H1 (cell line): ENCODE measurements at regions not wholly inside any gene's neighbourhood (a gene's known extent, or its start where the extent isn't known, plus 50 kb on each side); places are given as distances from the start of the nearest gene placed in this dataset.

ENCODE experiments used
- ASH2L ChIP-seq: fragments of 200-600, 300-600 bp; sonication (generic); IDR thresholded peaks from one replicate; pipeline ENCODE4 v1.7.1; 2017; ENCODE audit warnings: low read length
- CEBPB ChIP-seq: IDR thresholded peaks from 2 replicates; pipeline ENCODE4 v1.6.1; 2012; ENCODE audit warnings: low read depth, low read length
- CTCF ChIP-seq, 3 experiments: IDR thresholded peaks; 1 replicate in 2 of 3; 2 replicates in 1 of 3; pipeline versions ENCODE4 v1.5.1 to v1.6.1; 2011; ENCODE audit warnings: low read length in 3 of 3, mild to moderate bottlenecking in 3 of 3, inconsistent platforms in 2 of 3, low read depth in 1 of 3, moderate library complexity in 1 of 3; ENCODE audit not compliant: insufficient read depth in 1 of 3; ENCODE audit errors: control extremely low read depth in 1 of 3
- EZH2 ChIP-seq: fragments of 200-600 bp; sonication (generic); IDR thresholded peaks from 2 replicates; pipeline ENCODE4 v1.7.1; 2012; ENCODE audit warnings: low read depth, mild to moderate bottlenecking, moderate library complexity, low read length, inconsistent platforms; ENCODE audit not compliant: severe bottlenecking
- JUND ChIP-seq: IDR thresholded peaks from 2 replicates; pipeline ENCODE4 v1.6.1; 2011; ENCODE audit warnings: mild to moderate bottlenecking, improper control_type of control experiment, low read length
- SIX5 ChIP-seq: IDR thresholded peaks from 2 replicates; pipeline ENCODE4 v1.6.1; 2011; ENCODE audit warnings: mild to moderate bottlenecking, low read depth, low read length
- TEAD4 ChIP-seq: IDR thresholded peaks from 2 replicates; pipeline ENCODE4 v1.6.1; 2012; ENCODE audit warnings: low read depth, low read length, inconsistent platforms, mixed read lengths
- ZNF274 ChIP-seq: IDR thresholded peaks from 2 replicates; pipeline ENCODE4 v1.7.0; 2012; ENCODE audit warnings: low read length, borderline replicate concordance; ENCODE audit errors: extremely low read depth
- TF ChIP-seq, protein P1 (sequence below): IDR thresholded peaks from 2 replicates; pipeline ENCODE4 v1.6.1; 2011; ENCODE audit warnings: low read length, improper control_type of control experiment

DNA sequence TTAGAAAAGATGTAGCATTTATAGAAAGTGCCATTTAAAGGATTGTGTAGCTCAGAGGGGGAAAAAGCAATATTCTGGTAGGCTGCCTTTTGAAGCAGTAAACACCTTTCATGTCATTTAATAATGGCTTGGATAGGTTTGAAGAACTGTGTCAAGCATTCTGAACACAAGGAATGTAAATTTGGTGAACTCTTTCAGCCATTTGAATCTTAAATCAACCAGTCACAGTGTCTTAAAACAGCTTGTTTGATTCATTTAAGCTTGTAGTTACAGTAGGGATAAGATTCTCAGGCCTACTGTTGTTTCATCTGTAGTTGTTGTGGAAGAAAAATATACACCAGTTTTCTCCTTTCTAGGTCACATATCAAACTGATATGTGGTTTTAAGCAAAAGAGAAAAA lies 299.4 kb upstream of the NOVA1 start:
- TF ChIP-seq TEAD4 (no peak), SIX5 (no peak), CTCF (IDR thresholded peaks at IDR 0.05; ENCODE audit: control extremely low read depth in 1 of 3, insufficient read depth in 1 of 3, low read depth in 1 of 3, low read length in 3 of 3) (no peak), CEBPB (no peak), EZH2 (no peak), ASH2L (no peak), JUND (no peak), ZNF274 (no peak)
- TF ChIP-seq, protein P1, sequence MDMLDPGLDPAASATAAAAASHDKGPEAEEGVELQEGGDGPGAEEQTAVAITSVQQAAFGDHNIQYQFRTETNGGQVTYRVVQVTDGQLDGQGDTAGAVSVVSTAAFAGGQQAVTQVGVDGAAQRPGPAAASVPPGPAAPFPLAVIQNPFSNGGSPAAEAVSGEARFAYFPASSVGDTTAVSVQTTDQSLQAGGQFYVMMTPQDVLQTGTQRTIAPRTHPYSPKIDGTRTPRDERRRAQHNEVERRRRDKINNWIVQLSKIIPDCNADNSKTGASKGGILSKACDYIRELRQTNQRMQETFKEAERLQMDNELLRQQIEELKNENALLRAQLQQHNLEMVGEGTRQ = no peak
